GM20000 (cell line): ENCODE measurements at regions not wholly inside any gene's neighbourhood (a gene's known extent, or its start where the extent isn't known, plus 50 kb on each side); places are given as distances from the start of the nearest gene placed in this dataset.

Experiments used
- DNase-seq: peaks from one replicate; pipeline ENCODE4 v3.0.0; 2012; ENCODE audit warnings: low spot score
- TF ChIP-seq, protein P1 (sequence below): IDR thresholded peaks from 2 replicates; pipeline ENCODE4 v1.5.1; 2012; ENCODE audit warnings: mild to moderate bottlenecking, control low read depth; ENCODE audit errors: extremely low read depth, missing control alignments

DNA sequence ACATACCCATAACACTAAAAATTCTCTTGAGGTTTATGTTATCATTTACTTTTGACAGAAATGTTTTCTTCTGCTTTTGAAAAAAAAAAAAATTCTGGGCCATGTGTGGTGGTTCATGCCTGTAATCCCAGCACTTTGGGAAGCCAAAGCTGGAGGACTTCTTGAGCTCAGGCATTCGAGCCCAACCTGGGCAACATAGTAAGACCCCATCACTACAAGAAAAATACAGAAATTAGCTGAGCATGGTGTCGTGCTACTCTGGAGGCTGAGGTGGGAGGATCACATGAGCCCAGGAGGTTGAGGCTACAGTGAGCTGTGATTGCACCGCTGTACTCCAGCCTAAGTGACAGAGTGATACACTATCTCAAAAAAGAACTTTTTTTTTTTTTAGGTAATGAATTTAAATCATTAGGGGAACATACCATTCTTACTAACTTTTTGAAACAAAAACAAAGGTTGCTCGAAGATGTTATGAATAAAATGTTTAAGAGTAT lies 148.8 kb upstream of the DMRT1 start:
- TF ChIP-seq, protein P1, sequence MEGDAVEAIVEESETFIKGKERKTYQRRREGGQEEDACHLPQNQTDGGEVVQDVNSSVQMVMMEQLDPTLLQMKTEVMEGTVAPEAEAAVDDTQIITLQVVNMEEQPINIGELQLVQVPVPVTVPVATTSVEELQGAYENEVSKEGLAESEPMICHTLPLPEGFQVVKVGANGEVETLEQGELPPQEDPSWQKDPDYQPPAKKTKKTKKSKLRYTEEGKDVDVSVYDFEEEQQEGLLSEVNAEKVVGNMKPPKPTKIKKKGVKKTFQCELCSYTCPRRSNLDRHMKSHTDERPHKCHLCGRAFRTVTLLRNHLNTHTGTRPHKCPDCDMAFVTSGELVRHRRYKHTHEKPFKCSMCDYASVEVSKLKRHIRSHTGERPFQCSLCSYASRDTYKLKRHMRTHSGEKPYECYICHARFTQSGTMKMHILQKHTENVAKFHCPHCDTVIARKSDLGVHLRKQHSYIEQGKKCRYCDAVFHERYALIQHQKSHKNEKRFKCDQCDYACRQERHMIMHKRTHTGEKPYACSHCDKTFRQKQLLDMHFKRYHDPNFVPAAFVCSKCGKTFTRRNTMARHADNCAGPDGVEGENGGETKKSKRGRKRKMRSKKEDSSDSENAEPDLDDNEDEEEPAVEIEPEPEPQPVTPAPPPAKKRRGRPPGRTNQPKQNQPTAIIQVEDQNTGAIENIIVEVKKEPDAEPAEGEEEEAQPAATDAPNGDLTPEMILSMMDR = no peak
- no peak for DNase-seq

GRCh38 chr9:693201-694091 lies 148.1 kb upstream of the DMRT1 start:
- no peak for DNase-seq
- TF ChIP-seq, protein P1 = no peak

GRCh38 chr9:694092-694402 lies 147.4 kb upstream of the DMRT1 start:
- DNase-seq = no peak
- TF ChIP-seq, protein P1 = no peak

DNA sequence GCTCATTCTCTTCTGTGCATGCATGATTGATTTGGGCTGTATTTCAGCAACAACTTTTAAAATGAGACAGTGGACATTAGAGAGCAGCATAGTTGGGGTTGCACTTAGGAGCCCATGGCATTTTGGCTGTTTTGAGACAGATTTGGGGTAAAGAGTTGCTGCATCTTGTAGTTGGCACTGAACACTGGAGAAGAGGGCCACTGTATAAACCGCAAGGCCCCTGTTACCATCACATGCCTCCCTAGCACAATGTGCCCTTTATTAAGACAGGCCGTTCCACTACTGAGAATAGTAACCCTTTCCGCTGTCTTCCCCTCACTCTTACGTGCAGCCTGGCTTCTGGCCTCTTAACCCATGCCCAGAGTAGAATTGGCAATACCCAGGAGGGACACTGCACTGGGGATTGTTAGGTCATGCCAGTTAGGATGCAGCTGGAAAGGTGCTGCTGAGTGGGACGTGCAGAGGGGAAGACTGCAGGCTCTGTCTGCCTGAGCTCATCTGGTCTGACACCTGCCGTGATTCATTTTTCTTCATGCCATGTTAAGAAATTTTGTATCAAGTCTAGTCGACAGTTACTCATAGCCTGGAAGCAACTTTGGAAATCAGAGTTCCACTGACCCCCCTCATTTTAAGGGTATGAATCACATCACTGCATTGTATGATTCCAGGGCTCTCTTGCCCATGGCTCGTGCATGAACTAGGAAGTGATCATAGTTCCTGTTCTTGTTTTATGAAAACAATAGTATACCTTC lies 146.9 kb upstream of the DMRT1 start:
- no peak for DNase-seq
- TF ChIP-seq, protein P1 = no peak

GRCh38 chr9:695252-695651 lies 146.2 kb upstream of the DMRT1 start:
- DNase-seq = no peak
- TF ChIP-seq, protein P1 = no peak

DNA sequence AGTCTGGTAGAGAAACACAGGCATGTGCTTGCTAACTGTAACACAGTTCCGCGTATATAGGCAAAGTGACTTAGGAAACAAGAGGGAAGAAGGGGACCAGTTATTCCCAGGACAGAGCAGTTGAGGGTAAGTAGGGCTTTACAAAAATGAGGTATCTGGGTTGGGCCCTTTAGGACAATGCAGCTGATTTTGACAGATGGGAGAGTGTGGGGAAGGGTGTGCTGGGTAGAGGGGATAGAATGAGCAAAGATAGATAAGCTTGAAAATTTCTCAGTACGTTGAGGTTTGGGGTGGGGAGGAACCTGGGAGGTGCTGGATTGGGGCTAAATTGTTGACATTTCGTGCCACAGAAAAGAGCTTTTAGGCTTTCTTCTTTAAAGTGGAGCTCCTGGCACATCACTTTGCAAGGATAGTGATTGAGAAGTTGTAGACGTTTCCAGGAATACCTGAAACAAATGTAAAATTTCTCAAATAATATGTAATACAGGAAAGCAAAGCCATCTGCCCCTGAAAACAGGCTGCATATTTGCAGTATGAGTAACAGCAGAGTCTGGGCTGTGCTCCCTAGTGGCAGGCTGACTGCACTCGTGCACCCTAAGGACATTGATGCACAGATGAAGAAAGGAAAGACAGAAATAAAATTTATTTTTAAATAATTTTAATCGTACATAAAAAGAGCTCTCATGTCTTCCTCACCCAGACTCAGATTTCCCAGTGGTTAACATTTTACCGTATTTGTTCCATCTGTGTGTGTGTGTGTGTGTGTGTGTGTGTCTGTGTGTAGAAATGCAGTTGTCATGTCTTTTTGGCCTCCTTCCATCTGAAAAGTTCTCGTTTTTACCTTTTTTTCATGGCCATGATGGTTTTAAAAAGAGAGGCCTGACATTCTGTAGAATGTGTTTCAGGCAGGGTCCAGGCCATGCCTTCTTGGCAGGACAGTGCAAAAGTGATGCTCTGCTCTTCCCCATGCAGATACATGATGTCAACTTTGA lies 144.9 kb upstream of the DMRT1 start:
- TF ChIP-seq, protein P1 = no peak
- no peak for DNase-seq
